Vagina (tissue), 2 donors: ENCODE measurements at regions not wholly inside any gene's neighbourhood (a gene's known extent, or its start where the extent isn't known, plus 50 kb on each side); places are given as distances from the start of the nearest gene placed in this dataset.

Experiments used
- CTCF ChIP-seq, 3 experiments: fragments of 450-650 bp in 2 of 3; fragments of 200-600 bp in 1 of 3; sonication (generic) in 1 of 3; IDR thresholded peaks; one replicate each; pipeline ENCODE4 v1.5.1; 2017 to 2019; ENCODE audit warnings: antibody characterized with exemption in 3 of 3, mild to moderate bottlenecking in 2 of 3, moderate library complexity in 2 of 3
- POLR2A ChIP-seq, 2 donors: fragments of 450-650 bp; IDR thresholded peaks; one replicate each; pipeline ENCODE4 v1.6.1; 2017; ENCODE audit warnings: antibody characterized with exemption in 2 of 2, mild to moderate bottlenecking in 2 of 2, moderate library complexity in 2 of 2
- POLR2AphosphoS5 ChIP-seq, 2 donors: sonication (generic); formaldehyde crosslinking; IDR thresholded peaks; one replicate each; pipeline ENCODE4 v1.9.0; 2017; ENCODE audit warnings: antibody characterized with exemption in 2 of 2, mild to moderate bottlenecking in 2 of 2, low read depth in 1 of 2; ENCODE audit not compliant: insufficient read depth in 1 of 2

DNA sequence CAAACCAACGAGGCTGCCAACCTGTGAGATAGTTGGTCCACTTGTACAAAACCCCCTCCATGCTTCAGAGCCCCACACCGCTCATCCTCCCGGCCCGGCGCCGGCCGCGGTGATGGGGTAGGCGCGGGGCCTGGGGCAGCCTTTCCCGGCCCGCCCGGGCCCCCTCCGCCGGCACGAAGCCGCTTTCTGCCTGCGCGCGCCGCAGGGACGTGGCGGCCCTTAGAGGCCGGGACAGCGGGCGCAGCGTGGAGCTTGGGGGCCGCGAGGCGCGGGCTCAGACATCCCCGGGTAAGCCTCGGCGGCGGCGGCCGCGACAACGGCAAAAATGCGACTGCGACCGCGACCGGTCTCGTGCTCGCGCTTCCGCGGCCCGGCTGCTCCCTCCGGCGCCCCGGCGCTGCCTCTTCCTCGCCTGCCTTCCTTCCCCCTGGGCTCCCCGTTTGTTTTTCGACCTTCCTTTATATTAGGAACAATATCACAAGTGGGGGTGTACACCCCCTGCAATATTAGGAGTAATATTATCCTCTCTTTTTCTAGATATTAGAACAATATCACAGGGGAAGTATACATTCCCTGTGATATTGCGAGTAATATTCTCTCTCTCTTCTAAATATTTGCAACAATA is 53.9 kb upstream of the CEACAM21 start:
- TF ChIP-seq CTCF (IDR thresholded peaks at IDR 0.05) (no peak), POLR2AphosphoS5 (IDR thresholded peaks at IDR 0.05; ENCODE audit: insufficient read depth in 1 of 2, low read depth in 1 of 2) (no peak), POLR2A (IDR thresholded peaks at IDR 0.05) (no peak)
